ENCODE measurements at regions not wholly inside any gene's neighbourhood (a gene's known extent, or its start where the extent isn't known, plus 50 kb on each side); places are given as distances from the start of the nearest gene placed in this dataset.

DNA sequence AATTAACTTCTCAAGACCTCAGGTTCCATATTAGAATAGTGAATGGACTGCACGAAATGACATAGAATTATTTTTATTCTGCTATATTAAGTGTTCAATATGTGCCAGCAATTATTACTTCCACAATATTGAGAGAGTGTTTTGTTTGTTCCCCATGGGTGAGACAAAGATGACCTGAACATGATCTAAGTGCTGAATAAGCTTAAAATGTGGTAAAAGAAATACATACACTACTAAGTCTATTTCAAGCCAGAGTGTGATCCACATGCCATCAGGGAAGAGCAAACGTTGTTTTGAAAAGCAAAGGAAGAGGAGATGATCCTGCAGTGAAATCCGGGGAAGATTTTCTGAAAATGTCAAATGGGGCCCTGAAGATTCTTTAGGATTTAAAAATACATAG is 59.8 kb upstream of the RUNX1 start:
- TF ChIP-seq, protein P1, sequence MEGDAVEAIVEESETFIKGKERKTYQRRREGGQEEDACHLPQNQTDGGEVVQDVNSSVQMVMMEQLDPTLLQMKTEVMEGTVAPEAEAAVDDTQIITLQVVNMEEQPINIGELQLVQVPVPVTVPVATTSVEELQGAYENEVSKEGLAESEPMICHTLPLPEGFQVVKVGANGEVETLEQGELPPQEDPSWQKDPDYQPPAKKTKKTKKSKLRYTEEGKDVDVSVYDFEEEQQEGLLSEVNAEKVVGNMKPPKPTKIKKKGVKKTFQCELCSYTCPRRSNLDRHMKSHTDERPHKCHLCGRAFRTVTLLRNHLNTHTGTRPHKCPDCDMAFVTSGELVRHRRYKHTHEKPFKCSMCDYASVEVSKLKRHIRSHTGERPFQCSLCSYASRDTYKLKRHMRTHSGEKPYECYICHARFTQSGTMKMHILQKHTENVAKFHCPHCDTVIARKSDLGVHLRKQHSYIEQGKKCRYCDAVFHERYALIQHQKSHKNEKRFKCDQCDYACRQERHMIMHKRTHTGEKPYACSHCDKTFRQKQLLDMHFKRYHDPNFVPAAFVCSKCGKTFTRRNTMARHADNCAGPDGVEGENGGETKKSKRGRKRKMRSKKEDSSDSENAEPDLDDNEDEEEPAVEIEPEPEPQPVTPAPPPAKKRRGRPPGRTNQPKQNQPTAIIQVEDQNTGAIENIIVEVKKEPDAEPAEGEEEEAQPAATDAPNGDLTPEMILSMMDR (IDR thresholded peaks at IDR 0.05), result no peak
- TF ChIP-seq MAX (IDR thresholded peaks at IDR 0.05; ENCODE audit: low read depth) (no peak), POLR2AphosphoS5 (IDR thresholded peaks at IDR 0.05; ENCODE audit: low read depth, low read length) (no peak)

All from SK-N-SH (cell line).